ENCODE measurements at regions not wholly inside any gene's neighbourhood (a gene's known extent, or its start where the extent isn't known, plus 50 kb on each side); places are given as distances from the start of the nearest gene placed in this dataset.

DNA sequence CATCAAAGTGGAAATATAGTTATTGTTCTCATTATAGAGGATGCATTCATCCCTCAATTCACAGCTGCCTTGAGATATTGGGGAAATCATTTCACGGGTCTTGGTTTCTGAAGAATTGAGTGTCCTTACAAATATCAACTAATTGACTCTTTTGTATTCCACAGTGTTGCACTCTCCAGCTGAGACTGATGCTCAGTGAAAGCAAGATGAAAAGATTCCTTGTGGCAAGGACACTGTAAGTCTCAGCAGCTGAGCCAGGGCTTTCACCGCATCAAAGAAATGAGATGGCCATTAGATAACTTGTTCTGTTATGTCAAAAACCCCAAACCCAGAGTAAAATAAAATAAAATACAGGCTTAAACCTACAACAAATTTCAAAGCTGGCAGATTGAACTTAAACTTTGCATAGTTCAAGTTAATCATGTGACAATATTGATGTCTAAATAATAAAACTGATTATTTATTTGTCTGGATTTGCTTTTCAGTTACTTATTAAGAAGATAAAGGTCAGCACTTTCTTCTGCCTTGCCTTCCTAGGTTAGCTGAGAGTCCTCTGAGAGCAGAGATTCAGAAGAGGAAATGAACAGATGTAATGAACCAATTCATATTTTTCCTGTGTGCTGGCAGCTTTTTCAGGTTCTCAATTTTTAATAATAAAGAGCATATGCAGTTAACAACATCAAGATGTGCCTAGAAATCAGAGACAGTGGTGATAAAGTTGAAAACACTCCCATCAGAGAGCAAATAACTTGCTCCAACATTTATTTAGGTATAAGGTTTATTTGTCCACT lies 82.4 kb upstream of the SMLR1 start:
- Histone ChIP-seq H3K27me3 (replicated peaks; ENCODE audit: control insufficient read depth, insufficient read depth, low read length) (no peaks in the 10 kb centered on the region; the same call in 1 of the 2 replicates), H3K4me3 (replicated peaks; ENCODE audit: low read depth, low read length) (no peak overlapping the region), H3K36me3 (ENCODE audit: control insufficient read depth, insufficient read depth, low read length) (no peaks in the 10 kb centered on the region)
- TF ChIP-seq, protein P1, sequence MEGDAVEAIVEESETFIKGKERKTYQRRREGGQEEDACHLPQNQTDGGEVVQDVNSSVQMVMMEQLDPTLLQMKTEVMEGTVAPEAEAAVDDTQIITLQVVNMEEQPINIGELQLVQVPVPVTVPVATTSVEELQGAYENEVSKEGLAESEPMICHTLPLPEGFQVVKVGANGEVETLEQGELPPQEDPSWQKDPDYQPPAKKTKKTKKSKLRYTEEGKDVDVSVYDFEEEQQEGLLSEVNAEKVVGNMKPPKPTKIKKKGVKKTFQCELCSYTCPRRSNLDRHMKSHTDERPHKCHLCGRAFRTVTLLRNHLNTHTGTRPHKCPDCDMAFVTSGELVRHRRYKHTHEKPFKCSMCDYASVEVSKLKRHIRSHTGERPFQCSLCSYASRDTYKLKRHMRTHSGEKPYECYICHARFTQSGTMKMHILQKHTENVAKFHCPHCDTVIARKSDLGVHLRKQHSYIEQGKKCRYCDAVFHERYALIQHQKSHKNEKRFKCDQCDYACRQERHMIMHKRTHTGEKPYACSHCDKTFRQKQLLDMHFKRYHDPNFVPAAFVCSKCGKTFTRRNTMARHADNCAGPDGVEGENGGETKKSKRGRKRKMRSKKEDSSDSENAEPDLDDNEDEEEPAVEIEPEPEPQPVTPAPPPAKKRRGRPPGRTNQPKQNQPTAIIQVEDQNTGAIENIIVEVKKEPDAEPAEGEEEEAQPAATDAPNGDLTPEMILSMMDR (IDR thresholded peaks at IDR 0.05; ENCODE audit: insufficient read depth, low read length, poor library complexity, severe bottlenecking) = no peak
- DNase-seq (ENCODE audit: extremely low read depth, insufficient read length) = no peak

DNA sequence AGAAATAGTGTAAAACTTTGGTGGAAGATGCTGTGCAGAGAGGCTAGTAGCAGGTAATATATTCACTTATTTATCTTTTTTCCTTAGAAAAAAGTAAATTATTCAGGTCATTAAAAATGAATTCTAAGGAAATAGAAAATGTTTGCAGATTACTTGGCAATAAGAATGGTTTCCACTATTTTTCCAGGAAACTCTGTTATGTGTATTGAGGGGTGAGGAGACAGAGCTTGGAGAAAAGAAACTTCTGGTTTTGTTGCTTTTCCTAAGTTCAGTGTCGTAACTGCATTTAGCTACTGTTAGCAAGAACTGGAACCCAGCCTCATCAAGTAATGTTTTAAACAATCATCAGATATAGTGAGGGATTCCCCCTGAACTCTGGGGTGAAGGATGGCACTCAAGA lies 79.2 kb upstream of the SMLR1 start:
- no peaks in the 10 kb centered on the region; the same call in 1 of the 2 replicates for H3K27me3 ChIP-seq (replicated peaks; ENCODE audit: control insufficient read depth, insufficient read depth, low read length)
- H3K36me3 ChIP-seq (ENCODE audit: control insufficient read depth, insufficient read depth, low read length) = no peaks in the 10 kb centered on the region
- TF ChIP-seq, protein P1 (IDR thresholded peaks at IDR 0.05; ENCODE audit: insufficient read depth, low read length, poor library complexity, severe bottlenecking) = no peak
- no peak overlapping the region for H3K4me3 ChIP-seq (replicated peaks; ENCODE audit: low read depth, low read length)
- no peak for DNase-seq (ENCODE audit: extremely low read depth, insufficient read length)

DNA sequence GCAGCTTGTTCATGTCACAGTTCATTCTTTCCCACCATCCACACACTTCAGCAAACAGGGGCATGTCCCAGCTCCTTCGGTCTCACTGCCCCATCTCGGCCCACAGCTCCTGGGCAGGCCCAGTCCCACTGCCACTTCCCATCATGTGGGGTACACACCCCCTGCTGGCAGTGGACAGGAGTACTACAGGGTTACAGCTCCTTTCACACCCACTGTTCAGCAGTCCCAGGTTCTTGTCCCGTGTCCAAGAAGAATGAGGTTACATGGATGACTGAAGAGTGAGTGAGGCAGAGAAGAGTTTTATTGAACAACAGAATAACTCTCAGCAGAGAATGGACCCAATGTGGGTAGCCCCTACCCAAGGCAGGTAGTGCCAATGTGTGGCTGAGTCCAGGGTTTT lies 77.8 kb upstream of the SMLR1 start:
- DNase-seq (ENCODE audit: extremely low read depth, insufficient read length) = no peak
- TF ChIP-seq, protein P1 (IDR thresholded peaks at IDR 0.05; ENCODE audit: insufficient read depth, low read length, poor library complexity, severe bottlenecking) = no peak
- Histone ChIP-seq H3K36me3 (ENCODE audit: control insufficient read depth, insufficient read depth, low read length) (no peaks in the 10 kb centered on the region), H3K27me3 (replicated peaks; ENCODE audit: control insufficient read depth, insufficient read depth, low read length) (no peaks in the 10 kb centered on the region), H3K4me3 (replicated peaks; ENCODE audit: low read depth, low read length) (no peak overlapping the region)

DNA sequence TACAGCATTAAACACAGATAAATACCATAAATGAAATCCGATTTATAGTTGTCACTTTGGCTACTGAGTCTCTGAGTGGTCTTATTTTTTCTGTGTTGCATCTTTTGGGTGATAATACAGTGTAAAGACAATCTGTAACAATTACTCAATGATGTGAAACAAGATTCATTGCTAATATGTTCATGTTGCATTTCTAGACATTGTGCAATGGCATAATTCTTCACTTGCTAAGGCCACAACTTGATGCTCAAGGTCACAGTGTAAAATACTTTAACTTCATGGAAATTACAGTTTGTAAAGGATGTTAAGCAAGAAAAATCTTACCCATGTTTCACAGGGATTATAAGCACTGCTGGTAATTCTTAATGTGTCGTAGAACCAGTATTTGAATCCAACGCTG lies 74.9 kb upstream of the SMLR1 start:
- TF ChIP-seq, protein P1 (IDR thresholded peaks at IDR 0.05; ENCODE audit: insufficient read depth, low read length, poor library complexity, severe bottlenecking) = no peak
- no peak for DNase-seq (ENCODE audit: extremely low read depth, insufficient read length)
- H3K36me3 ChIP-seq (ENCODE audit: control insufficient read depth, insufficient read depth, low read length) = no peaks in the 10 kb centered on the region
- H3K27me3 ChIP-seq (replicated peaks; ENCODE audit: control insufficient read depth, insufficient read depth, low read length) = no peaks in the 10 kb centered on the region
- H3K4me3 ChIP-seq (replicated peaks; ENCODE audit: low read depth, low read length) = no peak overlapping the region

DNA sequence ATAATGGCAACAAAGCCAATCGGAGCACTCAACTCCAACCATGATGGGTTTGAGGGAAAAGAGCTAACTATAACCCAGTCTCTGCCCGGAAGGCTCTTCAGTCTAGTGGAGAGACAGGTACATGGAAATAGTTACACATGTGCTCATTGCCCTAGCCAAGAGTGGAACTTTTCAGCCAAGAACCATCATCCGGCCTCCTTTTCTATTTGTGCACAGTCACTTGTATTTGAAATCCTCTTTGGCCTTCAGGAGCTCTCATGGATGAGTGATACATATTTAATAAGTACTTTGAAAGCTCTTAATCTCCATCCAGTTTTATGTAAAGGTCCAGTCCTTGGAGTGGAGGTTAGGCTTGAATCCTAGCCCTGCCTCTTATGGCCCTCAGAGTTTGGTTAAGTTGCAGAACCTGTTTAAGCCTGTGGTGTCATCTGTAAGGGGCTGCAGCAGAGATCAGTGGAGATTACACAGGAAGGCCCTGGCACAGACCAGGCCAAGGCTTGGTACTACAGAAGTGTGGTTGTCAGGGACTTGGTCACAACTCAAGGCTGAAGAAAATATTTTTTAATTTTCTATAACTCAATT lies 72.3 kb upstream of the SMLR1 start:
- DNase-seq (ENCODE audit: extremely low read depth, insufficient read length) = no peak
- no peak overlapping the region for H3K4me3 ChIP-seq (replicated peaks; ENCODE audit: low read depth, low read length)
- H3K27me3 ChIP-seq (replicated peaks; ENCODE audit: control insufficient read depth, insufficient read depth, low read length) = no peaks in the 10 kb centered on the region
- TF ChIP-seq, protein P1 (IDR thresholded peaks at IDR 0.05; ENCODE audit: insufficient read depth, low read length, poor library complexity, severe bottlenecking) = no peak
- H3K36me3 ChIP-seq (ENCODE audit: control insufficient read depth, insufficient read depth, low read length) = no peaks in the 10 kb centered on the region
